Sigmoid colon (tissue), 6 donors: ENCODE measurements at regions not wholly inside any gene's neighbourhood (a gene's known extent, or its start where the extent isn't known, plus 50 kb on each side); places are given as distances from the start of the nearest gene placed in this dataset.
"Not testable (repeated sequence)": the region's sequence is repeated elsewhere in the genome, so short reads cannot be mapped to it uniquely, and the experiment has no call there.

Source experiments
- DNase-seq: peaks from one replicate; pipeline ENCODE4 v3.0.0-alpha.2; 2019
- H3K27ac ChIP-seq, 4 donors: fragments of 200-600 bp; sonication (generic); one replicate each; pipeline ENCODE4 v1.5.1; 2016 to 2019; ENCODE audit warnings: mild to moderate bottlenecking in 1 of 4
- H3K27me3 ChIP-seq, 3 donors: fragments of 200-600 bp; sonication (generic); one replicate each; pipeline ENCODE4 v1.5.1; 2019; ENCODE audit warnings: mild to moderate bottlenecking in 1 of 3
- H3K36me3 ChIP-seq, 4 donors: fragments of 200-600 bp; sonication (generic); one replicate each; pipeline ENCODE4 v1.5.1; 2016 to 2019
- H3K4me1 ChIP-seq, 4 donors: fragments of 200-600 bp; sonication (generic); one replicate each; pipeline ENCODE4 v1.5.1; 2017 to 2019
- H3K4me3 ChIP-seq, 4 donors: fragments of 200-600 bp; sonication (generic); one replicate each; pipeline ENCODE4 v1.5.1; 2017 to 2019; ENCODE audit warnings: mild to moderate bottlenecking in 2 of 4, moderate library complexity in 1 of 4
- H3K9me3 ChIP-seq, 4 donors: fragments of 200-600 bp in 3 of 4; sonication (generic) in 3 of 4; one replicate each; pipeline versions ENCODE4 v1.5.1 to v1.6.1; 2013 to 2019
- POLR2A ChIP-seq, 2 donors: fragments of 450-650 bp; IDR thresholded peaks; one replicate each; pipeline ENCODE4 v1.6.1; 2016; ENCODE audit warnings: antibody characterized with exemption in 2 of 2, mild to moderate bottlenecking in 2 of 2, moderate library complexity in 2 of 2
- POLR2AphosphoS5 ChIP-seq, 4 donors: sonication (generic); formaldehyde crosslinking; IDR thresholded peaks; one replicate each; pipeline ENCODE4 v1.6.1; 2017; ENCODE audit warnings: antibody characterized with exemption in 4 of 4
- WGBS, 2 donors: extraction: QIAGEN DNeasy Blood & Tissue Kit; methylation state at CpG; one replicate each; pipeline ENCODE4 v1.1.7; 2013; 5-methylcytosine and 5-hydroxymethylcytosine counted together
- intact Hi-C: fragments of 100-400 bp; cut with DNase I; formaldehyde crosslinking; loops from one replicate; pipeline ENCODE4 v1.15.1; 2023
- TF ChIP-seq, protein P1 (sequence below), 4 experiments: fragments of 450-650 bp in 3 of 4; fragments of 200-600 bp in 1 of 4; IDR thresholded peaks; one replicate each; pipeline ENCODE4 v1.5.1; 2016 to 2019; ENCODE audit warnings: antibody characterized with exemption in 4 of 4, mild to moderate bottlenecking in 3 of 4, moderate library complexity in 2 of 4
- donor health status: healthy with polysubstance abuse.
- donor health status: healthy.

DNA sequence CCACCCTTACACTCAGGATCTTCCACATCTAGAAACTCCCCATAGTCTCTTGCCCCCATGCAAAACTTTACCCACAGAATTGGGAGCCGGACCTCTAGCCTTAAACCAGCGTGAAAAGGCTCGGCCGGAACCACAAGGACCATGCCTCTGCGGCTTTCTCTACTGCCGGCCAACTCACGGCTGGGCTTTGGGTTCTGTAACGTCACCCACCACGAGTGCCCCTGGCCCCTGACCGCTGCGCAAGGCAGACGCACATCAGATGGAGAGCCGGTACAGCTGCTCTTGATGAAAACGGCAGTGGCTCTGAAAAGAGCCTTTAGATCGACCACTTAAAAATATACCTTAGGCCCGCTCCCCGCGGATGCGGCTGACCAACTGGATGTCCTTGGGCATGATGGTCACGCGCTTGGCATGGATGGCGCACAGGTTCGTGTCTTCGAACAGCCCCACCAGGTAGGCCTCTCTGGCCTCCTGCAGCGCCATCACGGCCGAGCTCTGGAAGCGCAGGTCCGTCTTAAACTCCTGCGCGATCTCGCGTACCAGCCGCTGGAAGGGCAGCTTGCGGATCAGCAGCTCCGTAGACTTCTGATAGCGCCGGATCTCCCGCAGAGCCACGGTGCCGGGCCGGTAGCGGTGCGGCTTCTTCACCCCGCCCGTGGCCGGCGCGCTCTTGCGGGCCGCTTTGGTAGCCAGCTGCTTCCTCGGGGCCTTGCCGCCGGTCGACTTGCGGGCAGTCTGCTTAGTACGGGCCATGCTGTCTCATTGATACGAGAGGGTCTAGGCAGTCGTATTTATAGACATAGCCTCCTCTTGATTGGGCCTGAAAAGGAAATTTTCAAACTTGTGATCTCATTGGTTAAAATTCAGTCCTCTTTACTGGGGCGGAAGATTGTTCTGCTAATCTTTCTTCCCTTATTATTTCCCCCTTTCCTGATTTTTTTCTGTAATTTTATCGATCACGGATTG is 66.3 kb downstream of the FAM72C start:
- DNase-seq = peak; percentile 73
- 3 to 15% methylated on average over 47 to 51 of the region's 62 CpGs for WGBS, 2 donors
- Histone ChIP-seq H3K27ac (peak overlapping the region in 3 of 4 donors; percentile 70 to 76 (median 71)), H3K4me3 (peak overlapping the region; percentile 23 to 47 (median 40))
- H3K9me3 ChIP-seq, H3K4me1 ChIP-seq, H3K36me3 ChIP-seq, H3K27me3 ChIP-seq, intact Hi-C loops: not testable (repeated sequence)

DNA sequence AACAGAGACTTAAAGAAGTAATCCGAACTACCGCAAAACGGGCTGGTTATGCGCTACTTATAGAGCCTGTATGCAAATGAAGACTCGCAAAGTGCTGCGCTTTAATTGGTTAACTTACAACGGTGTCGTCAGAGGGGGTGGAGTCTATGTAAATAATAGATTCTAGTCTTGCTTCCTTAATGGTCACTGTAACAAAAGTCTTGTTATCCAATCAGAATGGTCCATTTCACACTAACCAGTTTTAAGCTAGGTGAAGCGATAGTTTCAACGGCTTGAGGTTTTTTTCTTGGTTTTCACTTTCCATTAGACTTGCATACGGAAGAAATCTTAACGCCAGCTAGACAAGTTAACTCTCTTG is 67.2 kb downstream of the FAM72C start:
- H3K27me3 ChIP-seq, H3K4me1 ChIP-seq, intact Hi-C loops, H3K36me3 ChIP-seq, DNase-seq, H3K9me3 ChIP-seq: not testable (repeated sequence)
- H3K27ac ChIP-seq = peak overlapping the region; percentile 64 to 76 (median 72)
- peak in 1 of 4 donors; percentile 35 for TF ChIP-seq POLR2AphosphoS5 (IDR thresholded peaks at IDR 0.05)
- peak overlapping the region; percentile 29 to 51 (median 45) for H3K4me3 ChIP-seq
- WGBS, 2 donors = 3 to 9% methylated on average over 8 of the region's 12 CpGs

DNA sequence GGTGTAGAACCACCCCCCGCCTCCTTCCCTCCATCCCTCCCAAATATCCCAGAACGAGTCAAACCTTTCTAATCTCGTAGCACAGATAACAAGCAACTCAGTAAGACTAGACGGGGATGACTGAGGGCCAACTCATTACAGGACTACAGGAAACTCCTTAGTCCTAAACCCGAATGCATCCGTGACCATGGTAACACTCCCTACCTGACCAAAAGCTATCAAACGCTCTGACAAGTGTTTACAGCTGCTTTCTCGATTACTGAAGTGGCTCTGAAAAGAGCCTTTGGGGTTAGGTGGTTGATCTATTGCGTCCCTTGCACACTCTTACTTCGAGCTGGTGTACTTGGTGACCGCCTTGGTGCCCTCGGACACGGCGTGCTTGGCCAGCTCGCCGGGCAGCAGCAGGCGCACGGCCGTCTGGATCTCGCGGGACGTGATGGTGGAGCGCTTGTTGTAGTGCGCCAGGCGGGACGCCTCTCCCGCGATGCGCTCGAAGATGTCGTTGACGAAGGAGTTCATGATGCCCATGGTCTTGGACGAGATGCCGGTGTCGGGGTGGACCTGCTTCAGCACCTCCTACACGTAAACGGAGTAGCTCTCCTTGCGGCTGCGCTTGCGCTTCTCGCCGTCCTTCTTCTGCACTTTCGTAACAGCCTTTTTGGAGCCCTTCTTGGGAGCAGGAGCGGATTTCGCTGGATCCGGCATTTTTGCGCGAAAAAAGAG is 67.7 kb downstream of the FAM72C start:
- WGBS, 2 donors = 22 to 43% methylated on average over 41 to 42 of the region's 48 CpGs
- H3K4me3 ChIP-seq = peak overlapping the region; percentile 29 to 51 (median 45)
- TF ChIP-seq POLR2A (IDR thresholded peaks at IDR 0.05) (peak in 1 of 2 donors; percentile 16), POLR2AphosphoS5 (IDR thresholded peaks at IDR 0.05) (peak in 1 of 4 donors; percentile 40)
- H3K27me3 ChIP-seq, H3K9me3 ChIP-seq, intact Hi-C loops, H3K36me3 ChIP-seq, H3K4me1 ChIP-seq: not testable (repeated sequence)
- peak overlapping the region; percentile 64 to 76 (median 72) for H3K27ac ChIP-seq
- peak; percentile 76 for DNase-seq

DNA sequence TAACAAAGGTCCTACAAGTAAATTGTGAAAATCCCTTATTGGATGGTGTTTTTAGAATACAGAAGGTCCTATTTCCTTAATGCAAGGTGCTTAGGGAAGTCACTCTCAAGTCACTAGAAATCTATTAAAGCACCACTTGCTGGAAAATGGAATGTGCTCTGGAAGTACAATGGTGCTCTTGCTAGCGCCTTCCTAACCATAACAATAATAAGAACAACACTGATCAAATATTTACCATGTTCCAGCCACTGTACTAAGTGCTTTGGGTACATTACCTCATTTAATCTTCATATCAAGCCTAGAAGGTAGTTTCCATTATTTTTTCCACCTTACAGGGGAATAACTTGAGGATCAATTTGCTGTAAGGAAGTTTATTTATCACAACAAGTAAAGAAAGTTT is 75.4 kb downstream of the FAM72C start:
- H3K9me3 ChIP-seq, H3K36me3 ChIP-seq, H3K4me3 ChIP-seq, intact Hi-C loops, H3K27me3 ChIP-seq, H3K27ac ChIP-seq, H3K4me1 ChIP-seq, DNase-seq: not testable (repeated sequence)
- no CpG with 5 or more reads among the region's 1 CpG for WGBS, 2 donors

DNA sequence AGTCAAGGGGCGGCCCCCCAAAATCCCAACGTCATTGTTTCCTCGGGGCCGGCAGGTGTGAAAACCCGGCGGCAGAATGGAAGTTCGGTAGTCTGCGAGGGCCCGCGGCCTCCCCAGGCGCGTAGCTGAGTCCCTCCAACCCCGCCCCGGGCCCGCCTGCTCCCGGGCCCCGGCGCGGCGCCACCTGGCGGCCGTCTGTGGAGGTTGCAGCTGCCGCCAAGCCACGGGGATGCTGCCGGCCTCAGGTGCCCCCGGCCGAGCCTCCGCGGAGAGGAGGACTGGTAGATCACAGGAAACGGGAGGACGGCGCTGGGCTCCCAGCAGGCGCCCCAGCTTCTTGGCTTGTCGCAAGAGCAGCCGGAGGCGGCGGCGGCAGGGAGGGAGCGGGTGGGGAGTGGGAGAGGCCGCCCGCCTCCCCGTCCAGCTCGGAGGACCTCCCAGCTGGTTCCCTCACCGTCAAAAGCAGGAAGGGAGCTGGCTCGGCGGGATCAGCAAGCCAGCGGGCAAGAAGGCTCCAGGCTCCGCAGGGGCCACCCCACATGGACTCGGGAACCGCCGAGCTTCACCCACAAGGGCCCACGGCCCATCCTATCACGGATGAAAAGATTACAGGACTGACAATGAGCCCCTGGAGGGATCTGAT is 86.7 kb downstream of the FAM72C start:
- H3K27me3 ChIP-seq, intact Hi-C loops, H3K4me1 ChIP-seq, H3K9me3 ChIP-seq, H3K36me3 ChIP-seq: not testable (repeated sequence)
- H3K4me3 ChIP-seq = peak overlapping the region; percentile 32 to 41 (median 36)
- TF ChIP-seq, protein P1, sequence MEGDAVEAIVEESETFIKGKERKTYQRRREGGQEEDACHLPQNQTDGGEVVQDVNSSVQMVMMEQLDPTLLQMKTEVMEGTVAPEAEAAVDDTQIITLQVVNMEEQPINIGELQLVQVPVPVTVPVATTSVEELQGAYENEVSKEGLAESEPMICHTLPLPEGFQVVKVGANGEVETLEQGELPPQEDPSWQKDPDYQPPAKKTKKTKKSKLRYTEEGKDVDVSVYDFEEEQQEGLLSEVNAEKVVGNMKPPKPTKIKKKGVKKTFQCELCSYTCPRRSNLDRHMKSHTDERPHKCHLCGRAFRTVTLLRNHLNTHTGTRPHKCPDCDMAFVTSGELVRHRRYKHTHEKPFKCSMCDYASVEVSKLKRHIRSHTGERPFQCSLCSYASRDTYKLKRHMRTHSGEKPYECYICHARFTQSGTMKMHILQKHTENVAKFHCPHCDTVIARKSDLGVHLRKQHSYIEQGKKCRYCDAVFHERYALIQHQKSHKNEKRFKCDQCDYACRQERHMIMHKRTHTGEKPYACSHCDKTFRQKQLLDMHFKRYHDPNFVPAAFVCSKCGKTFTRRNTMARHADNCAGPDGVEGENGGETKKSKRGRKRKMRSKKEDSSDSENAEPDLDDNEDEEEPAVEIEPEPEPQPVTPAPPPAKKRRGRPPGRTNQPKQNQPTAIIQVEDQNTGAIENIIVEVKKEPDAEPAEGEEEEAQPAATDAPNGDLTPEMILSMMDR (IDR thresholded peaks at IDR 0.05) = peak in 2 of 4 experiments; percentile 19 to 67
- H3K27ac ChIP-seq = peak overlapping the region in 2 of 4 donors; percentile 59 to 66
- DNase-seq = peak; percentile 85
- WGBS, 2 donors = 3 to 7% methylated on average over 31 to 32 of the region's 53 CpGs

DNA sequence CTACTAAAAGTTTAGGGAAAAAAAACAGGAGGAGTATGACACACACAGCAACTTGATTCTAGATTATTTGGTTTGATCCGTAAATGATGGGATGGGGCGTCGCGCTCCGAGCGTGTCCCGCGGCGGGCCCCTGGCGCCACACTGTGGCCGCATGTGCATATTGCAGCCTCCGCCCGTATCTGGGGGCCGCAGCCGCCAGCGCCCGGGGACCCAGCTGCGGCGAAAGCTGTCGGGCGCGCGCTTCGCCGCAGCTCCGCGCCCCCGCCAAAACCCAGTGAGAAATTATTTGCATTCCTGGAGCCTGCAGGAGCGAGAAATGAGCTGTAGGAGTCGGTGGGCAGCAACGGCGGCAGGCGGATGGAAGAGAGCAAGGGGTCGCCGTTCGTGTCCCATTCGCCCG is 87.3 kb downstream of the FAM72C start:
- WGBS, 2 donors = 0% methylated on average over 23 to 25 of the region's 38 CpGs
- intact Hi-C loops = not testable (repeated sequence)

DNA sequence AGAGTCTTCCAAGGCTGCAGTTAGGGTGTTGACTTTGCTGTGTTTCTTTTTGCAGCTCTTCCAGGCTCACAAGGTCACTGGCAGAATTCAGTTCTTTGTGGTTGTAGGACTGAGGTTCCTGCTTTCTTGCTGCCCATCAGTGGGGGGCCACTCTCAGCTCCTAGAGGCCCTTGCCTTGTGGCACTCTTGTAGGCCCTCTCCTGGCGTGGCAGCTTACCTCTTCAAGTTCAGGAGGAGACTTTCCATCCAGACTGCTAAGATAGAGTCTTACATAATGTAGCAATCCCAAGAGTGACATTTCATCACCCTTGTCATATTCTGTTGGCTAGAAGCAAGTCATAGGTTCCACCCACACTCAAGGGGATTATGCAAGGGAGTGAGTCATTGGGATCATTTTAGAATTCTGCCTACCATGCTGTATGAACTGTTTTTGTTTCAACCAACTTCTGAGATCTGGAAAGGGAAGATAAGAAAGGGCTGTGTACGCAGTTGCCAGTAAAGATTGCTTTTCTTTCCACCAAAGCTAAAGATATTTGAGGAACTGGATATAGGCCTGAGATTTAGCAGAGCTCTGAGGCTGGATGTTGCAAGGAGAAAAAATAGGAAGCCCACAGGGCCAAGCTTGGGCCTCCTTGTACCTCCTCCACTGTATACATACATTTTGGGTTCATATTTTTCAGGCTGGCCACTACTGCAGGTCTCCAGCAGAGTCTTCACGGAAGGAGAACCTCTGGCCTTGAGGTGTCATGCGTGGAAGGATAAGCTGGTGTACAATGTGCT is 91.8 kb downstream of the FAM72C start:
- H3K4me3 ChIP-seq, H3K4me1 ChIP-seq, DNase-seq, H3K27me3 ChIP-seq, H3K27ac ChIP-seq, H3K36me3 ChIP-seq, intact Hi-C loops, H3K9me3 ChIP-seq: not testable (repeated sequence)
- WGBS, 2 donors = 95 to 98% methylated on average over 2 of the region's 4 CpGs

More for the DNA sequence above, 87.3 kb downstream of the FAM72C start:
- peak overlapping the region; percentile 32 to 41 (median 36) for H3K4me3 ChIP-seq
- not testable (repeated sequence) for H3K9me3 ChIP-seq, DNase-seq, H3K4me1 ChIP-seq, H3K27me3 ChIP-seq, H3K36me3 ChIP-seq
- peak overlapping the region in 2 of 4 donors; percentile 59 to 66 for H3K27ac ChIP-seq
- TF ChIP-seq, protein P1 (IDR thresholded peaks at IDR 0.05) = peak in 1 of 4 experiments; percentile 38

DNA sequence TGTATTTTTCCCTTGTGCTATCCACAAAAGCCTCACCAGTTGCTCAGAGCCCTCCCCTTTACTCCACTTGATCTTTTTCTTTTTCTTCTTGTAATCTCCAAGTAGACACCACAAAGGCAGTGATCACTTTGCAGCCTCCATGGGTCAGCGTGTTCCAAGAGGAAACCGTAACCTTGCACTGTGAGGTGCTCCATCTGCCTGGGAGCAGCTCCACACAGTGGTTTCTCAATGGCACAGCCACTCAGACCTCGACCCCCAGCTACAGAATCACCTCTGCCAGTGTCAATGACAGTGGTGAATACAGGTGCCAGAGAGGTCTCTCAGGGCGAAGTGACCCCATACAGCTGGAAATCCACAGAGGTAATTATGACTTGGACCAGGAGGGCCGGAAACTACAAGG is 95.8 kb downstream of the FAM72C start:
- H3K4me1 ChIP-seq, intact Hi-C loops, DNase-seq, H3K4me3 ChIP-seq, H3K36me3 ChIP-seq, H3K27me3 ChIP-seq, H3K27ac ChIP-seq, H3K9me3 ChIP-seq: not testable (repeated sequence)
- WGBS, 2 donors = 67 to 85% methylated on average over 1 of the region's 5 CpGs

DNA sequence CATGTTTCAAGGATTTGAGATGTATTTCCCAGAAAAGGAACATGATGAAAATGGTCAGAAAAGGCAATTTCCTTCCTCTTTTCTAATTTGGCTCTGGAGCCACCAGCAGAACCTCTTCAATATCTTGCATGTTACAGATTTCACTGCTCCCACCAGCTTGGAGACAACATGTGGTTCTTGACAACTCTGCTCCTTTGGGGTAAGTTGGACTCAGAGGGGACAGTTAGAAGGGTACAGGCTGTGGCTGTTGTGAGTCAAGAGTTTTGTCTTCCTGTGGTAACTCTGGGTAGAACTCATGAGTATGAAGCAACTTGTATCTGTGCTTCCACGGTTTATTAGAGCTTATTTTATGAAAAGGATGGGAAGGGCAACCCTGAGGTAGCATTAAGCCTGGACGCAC is 97.2 kb downstream of the FAM72C start:
- 58 to 63% methylated on average over 1 to 2 of the region's 2 CpGs for WGBS, 2 donors
- H3K4me3 ChIP-seq, H3K4me1 ChIP-seq, H3K27me3 ChIP-seq, H3K36me3 ChIP-seq, DNase-seq, H3K27ac ChIP-seq, intact Hi-C loops, H3K9me3 ChIP-seq: not testable (repeated sequence)
